Ovary (tissue), 7 donors: ENCODE measurements at regions not wholly inside any gene's neighbourhood (a gene's known extent, or its start where the extent isn't known, plus 50 kb on each side); places are given as distances from the start of the nearest gene placed in this dataset.
A peak's percentile ranks its signal among the peaks of the same experiment; 100 is the strongest.

Experiments used
- DNase-seq, 5 donors: peaks; one replicate each; pipeline ENCODE4 v3.0.0-alpha.2; 2019 to 2020
- H3K27ac ChIP-seq, 2 donors: fragments of 200-600 bp; one replicate each; pipeline versions ENCODE4 v1.5.1 to v1.8.0; 2019 to 2022
- H3K27me3 ChIP-seq: fragments of 200-600 bp; one replicate; pipeline ENCODE4 v1.8.0; 2022
- H3K36me3 ChIP-seq: fragments of 200-600 bp; sonication (generic); one replicate; pipeline ENCODE4 v1.5.1; 2019
- H3K4me1 ChIP-seq: one replicate; pipeline ENCODE4 v1.8.1; 2013; ENCODE audit warnings: mild to moderate bottlenecking, moderate library complexity; ENCODE audit not compliant: insufficient read depth
- H3K4me3 ChIP-seq: fragments of 200-600 bp; sonication (generic); one replicate; pipeline ENCODE4 v1.5.1; 2017
- H3K9me3 ChIP-seq, 2 donors: fragments of 200-600 bp in 1 of 2; sonication (generic) in 1 of 2; one replicate each; pipeline versions ENCODE4 v1.5.1 to v1.8.1; 2013 to 2019; ENCODE audit warnings: mild to moderate bottlenecking in 1 of 2, moderate library complexity in 1 of 2
- CTCF ChIP-seq, 3 donors: fragments of 450-650 bp in 2 of 3; fragments of 200-600 bp in 1 of 3; IDR thresholded peaks; one replicate each; pipeline versions ENCODE4 v1.5.1 to v1.8.0; 2016 to 2022; ENCODE audit warnings: antibody characterized with exemption in 3 of 3, mild to moderate bottlenecking in 1 of 3
- EP300 ChIP-seq: sonication (generic); formaldehyde crosslinking; IDR thresholded peaks from one replicate; pipeline ENCODE4 v1.6.1; 2017; ENCODE audit warnings: antibody characterized with exemption
- POLR2A ChIP-seq: fragments of 450-650 bp; IDR thresholded peaks from one replicate; pipeline ENCODE4 v1.6.1; 2017; ENCODE audit warnings: antibody characterized with exemption, mild to moderate bottlenecking, moderate library complexity
- WGBS, 3 donors: extraction: QIAGEN DNeasy Blood & Tissue Kit in 1 of 3; methylation state at CpG; one replicate each; pipeline versions ENCODE4 v1.1.5 to v1.1.7; 2013 to 2017; 5-methylcytosine and 5-hydroxymethylcytosine counted together
- intact Hi-C, 4 donors: fragments of 100-400 bp; cut with DNase I; formaldehyde crosslinking; loops; one replicate each; pipeline versions ENCODE4 v1.11.0 to v1.15.1; 2022 to 2023
- donor health status: DM: no; HTN: no; CAD: no; lungs with moderate emphysema.
- donor health status: DM: no; HTN: no; CAD: no.
- donor health status: Bipolar disorder and iron deficiency.
- donor health status: DM: no; HTN: no; CAD: no.
- donor health status: DM: yes; HTN: yes; CAD: no.

- DNase-seq: peak in 4 of 5 donors; percentile 30 to 66 (median 50)
- no peak for TF ChIP-seq POLR2A
- no peak for TF ChIP-seq EP300
- TF ChIP-seq CTCF (IDR thresholded peaks at IDR 0.05): no peak
- Histone ChIP-seq H3K36me3 (no peaks in the 10 kb centered on the region), H3K27ac (peak overlapping the region; percentile 75 to 89), H3K27me3 (no peaks in the 10 kb centered on the region), H3K9me3 (no peaks in the 10 kb centered on the region), H3K4me3 (no peak overlapping the region), H3K4me1 (peaks cover 32% of the 10 kb centered on the region)
- 6 to 15% (median 13%) methylated on average over 12 of the region's 12 CpGs for WGBS, 3 donors
- intact Hi-C loops: loop anchor here in 2 of 4 donors (10.0 kb wide), 2 partner anchors 62 to 358 kb away; partner anchors contain the start of gene BTG1 (in 2 of the 2)
Measured at GRCh38 chr12:92503029-92503931, 199.5 kb upstream of the PLEKHG7 start.

GRCh38 chr12:92502417-92503028 is 200.3 kb upstream of the PLEKHG7 start:
- H3K4me1 ChIP-seq: peaks cover 32% of the 10 kb centered on the region
- TF ChIP-seq POLR2A (no peak), EP300 (no peak), CTCF (IDR thresholded peaks at IDR 0.05) (peak in 1 of 3 donors; percentile 31)
- H3K27ac ChIP-seq: peak overlapping the region; percentile 75 to 89
- intact Hi-C loops: loop anchor here in 2 of 4 donors (10.0 kb wide), 2 partner anchors 62 to 358 kb away; partner anchors contain the start of gene BTG1 (in 2 of the 2)
- no peaks in the 10 kb centered on the region for H3K27me3 ChIP-seq
- H3K9me3 ChIP-seq: no peaks in the 10 kb centered on the region
- no peaks in the 10 kb centered on the region for H3K36me3 ChIP-seq
- 38 to 56% (median 46%) methylated on average over 3 of the region's 3 CpGs for WGBS, 3 donors
- H3K4me3 ChIP-seq: no peak overlapping the region
- DNase-seq: peak in 1 of 5 donors; percentile 37

- Histone ChIP-seq H3K27me3 (no peaks in the 10 kb centered on the region), H3K27ac (no peak overlapping the region), H3K36me3 (no peaks in the 10 kb centered on the region), H3K4me1 (peaks cover 1% of the 10 kb centered on the region), H3K4me3 (no peak overlapping the region), H3K9me3 (no peaks in the 10 kb centered on the region)
- intact Hi-C loops: no loop called here
- WGBS, 3 donors: 80 to 82% (median 81%) methylated on average over 1 of the region's 1 CpG
- TF ChIP-seq EP300: no peak
- TF ChIP-seq POLR2A: no peak
- TF ChIP-seq CTCF (IDR thresholded peaks at IDR 0.05): no peak
- no peak for DNase-seq
Measured at GRCh38 chr12:92496790-92497189, 206.0 kb upstream of the PLEKHG7 start.

GRCh38 chr12:92495108-92495507 is 207.7 kb upstream of the PLEKHG7 start:
- H3K27ac ChIP-seq: no peak overlapping the region
- H3K36me3 ChIP-seq: no peaks in the 10 kb centered on the region
- H3K4me1 ChIP-seq: no peaks in the 10 kb centered on the region
- no peak for DNase-seq
- no peak overlapping the region for H3K4me3 ChIP-seq
- intact Hi-C loops: no loop called here
- TF ChIP-seq POLR2A (no peak), CTCF (IDR thresholded peaks at IDR 0.05) (no peak)
- H3K9me3 ChIP-seq: no peaks in the 10 kb centered on the region
- H3K27me3 ChIP-seq: no peaks in the 10 kb centered on the region
